Activated T-cell treated with anti-CD3 and anti-CD28 coated beads, Interleukin-2, amount 50 U/mL, for 4 hours (primary cell): ENCODE measurements at regions not wholly inside any gene's neighbourhood (a gene's known extent, or its start where the extent isn't known, plus 50 kb on each side); places are given as distances from the start of the nearest gene placed in this dataset.
A peak's percentile ranks its signal among the peaks of the same experiment; 100 is the strongest.

ENCODE experiments used
- ATAC-seq, 2 donors: fragments of 200-7000 bp; cut with Tn5 transposase; one replicate each; pipeline ENCODE4 v1.10.0; 2021
- DNase-seq: peaks from one replicate; pipeline ENCODE4 v3.0.0-alpha.2; 2020
- H3K27me3 Mint-ChIP-seq: one replicate; pipeline ENCODE4 v1.8.0; 2021; ENCODE audit warnings: low read depth, mixed read lengths
- H3K36me3 Mint-ChIP-seq: one replicate; pipeline ENCODE4 v1.8.0; 2022; ENCODE audit warnings: mixed read lengths; ENCODE audit not compliant: insufficient read depth
- H3K4me1 Mint-ChIP-seq: one replicate; pipeline ENCODE4 v1.8.0; 2021; ENCODE audit warnings: low read depth, mixed read lengths
- H3K4me3 Mint-ChIP-seq: one replicate; pipeline ENCODE4 v1.8.0; 2021; ENCODE audit warnings: mild to moderate bottlenecking, moderate library complexity, mixed read lengths
- H3K9me3 Mint-ChIP-seq: one replicate; pipeline ENCODE4 v1.8.0; 2021; ENCODE audit warnings: mixed read lengths

- ATAC-seq (no peak), DNase-seq (no peak)
- Mint-ChIP-seq H3K9me3 (no peaks in the 10 kb centered on the region), H3K4me1 (no peaks in the 10 kb centered on the region), H3K27me3 (peaks cover 4% of the 10 kb centered on the region), H3K36me3 (no peaks in the 10 kb centered on the region), H3K4me3 (no peak overlapping the region)
Observed at GRCh38 chr7:35581605-35582210, 113.2 kb downstream of the HERPUD2 start.

DNA sequence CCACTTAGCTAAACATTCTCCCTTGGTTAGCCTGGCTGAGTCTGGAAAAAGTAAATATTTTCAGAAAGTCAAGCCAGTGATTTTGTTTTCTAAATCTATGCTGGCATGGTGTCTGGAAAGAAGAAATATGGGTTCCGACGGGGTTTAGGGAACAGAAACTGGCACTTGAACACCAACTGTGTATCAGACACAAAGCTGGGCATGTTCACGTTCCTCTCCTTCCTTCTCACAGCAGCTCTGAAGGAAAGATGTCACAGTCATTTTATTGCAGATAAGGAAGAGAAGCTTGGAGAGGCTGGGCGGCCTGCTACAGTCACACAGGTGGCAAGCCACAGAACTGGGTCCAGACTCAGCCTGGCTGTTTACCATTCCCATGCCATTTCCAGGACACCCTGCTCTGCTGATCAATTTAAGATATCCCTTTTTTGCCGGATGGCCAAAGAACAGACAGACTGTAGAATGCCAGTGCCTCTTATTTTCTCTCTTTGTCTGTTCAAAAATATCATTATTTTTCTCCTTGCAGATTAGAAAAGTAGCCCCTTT is 118.8 kb downstream of the HERPUD2 start:
- Mint-ChIP-seq H3K4me3 (no peak overlapping the region), H3K36me3 (no peaks in the 10 kb centered on the region), H3K4me1 (no peaks in the 10 kb centered on the region), H3K27me3 (peaks cover 2% of the 10 kb centered on the region), H3K9me3 (no peaks in the 10 kb centered on the region)
- no peak for ATAC-seq
- DNase-seq, result no peak

DNA sequence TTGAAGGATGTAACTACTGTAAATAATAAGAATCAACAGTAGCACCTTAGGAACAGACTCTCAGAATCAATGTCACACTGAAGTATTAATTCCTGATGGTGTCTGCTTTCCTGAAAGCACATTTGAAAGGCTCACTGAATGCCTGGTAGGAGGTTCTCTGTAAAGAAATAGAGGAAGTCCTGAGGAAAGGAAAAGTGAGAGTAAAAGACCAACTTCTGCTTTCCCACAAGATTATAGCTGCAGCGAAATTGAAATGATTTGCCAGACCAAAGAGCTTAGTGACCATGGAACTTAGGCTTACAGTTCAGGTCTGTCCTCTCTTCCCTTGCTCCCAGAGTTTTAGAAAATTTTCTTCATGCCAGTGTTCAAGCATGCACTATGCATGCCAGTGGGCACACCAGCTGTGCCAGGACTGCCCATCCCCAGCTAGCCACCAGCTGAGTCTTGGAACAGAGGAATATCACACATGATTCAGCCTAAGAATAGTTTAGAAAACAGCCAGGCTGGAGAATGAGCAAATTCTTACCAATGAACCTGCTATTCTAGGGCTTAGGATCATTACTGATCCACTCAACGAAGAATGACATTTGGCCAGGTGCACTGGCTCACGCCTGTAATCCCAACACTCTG is 123.2 kb downstream of the HERPUD2 start:
- Mint-ChIP-seq H3K4me3 (no peak overlapping the region), H3K9me3 (no peaks in the 10 kb centered on the region), H3K27me3 (no peaks in the 10 kb centered on the region), H3K4me1 (no peaks in the 10 kb centered on the region), H3K36me3 (no peaks in the 10 kb centered on the region)
- no peak for DNase-seq
- no peak for ATAC-seq

DNA sequence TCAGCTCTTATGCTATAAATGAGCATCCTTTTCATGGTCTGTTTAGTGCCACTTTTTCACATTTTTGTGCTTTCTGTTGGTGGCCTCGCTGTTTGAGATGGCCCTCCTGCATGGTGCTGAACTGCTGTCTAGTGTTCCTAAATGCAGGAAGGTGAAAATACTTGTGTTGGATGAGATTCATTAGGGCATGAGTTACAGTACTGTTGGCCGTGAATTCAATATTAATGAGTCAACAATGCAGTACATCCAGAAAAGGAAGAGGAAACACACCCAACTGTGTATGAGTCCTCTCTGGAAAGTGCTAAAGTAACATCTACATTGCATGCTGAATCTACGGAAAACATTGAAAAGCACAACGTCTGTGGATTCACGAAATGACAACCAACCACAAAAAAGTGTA is 124.0 kb downstream of the HERPUD2 start:
- Mint-ChIP-seq H3K9me3 (no peaks in the 10 kb centered on the region), H3K4me3 (no peak overlapping the region), H3K27me3 (no peaks in the 10 kb centered on the region), H3K36me3 (no peaks in the 10 kb centered on the region), H3K4me1 (no peaks in the 10 kb centered on the region)
- ATAC-seq (no peak), DNase-seq (no peak)

- Mint-ChIP-seq H3K4me3 (no peak overlapping the region), H3K4me1 (no peaks in the 10 kb centered on the region), H3K27me3 (peaks cover 4% of the 10 kb centered on the region), H3K36me3 (no peaks in the 10 kb centered on the region), H3K9me3 (no peaks in the 10 kb centered on the region)
- no peak for DNase-seq
- ATAC-seq, result no peak
Observed at GRCh38 chr7:35565927-35566326, 129.0 kb downstream of the HERPUD2 start.

- Mint-ChIP-seq H3K4me1 (no peaks in the 10 kb centered on the region), H3K27me3 (peaks cover 9% of the 10 kb centered on the region), H3K36me3 (no peaks in the 10 kb centered on the region), H3K9me3 (no peaks in the 10 kb centered on the region), H3K4me3 (no peak overlapping the region)
- ATAC-seq, result no peak
- no peak for DNase-seq
Observed at GRCh38 chr7:35558841-35559240, 136.1 kb downstream of the HERPUD2 start.

DNA sequence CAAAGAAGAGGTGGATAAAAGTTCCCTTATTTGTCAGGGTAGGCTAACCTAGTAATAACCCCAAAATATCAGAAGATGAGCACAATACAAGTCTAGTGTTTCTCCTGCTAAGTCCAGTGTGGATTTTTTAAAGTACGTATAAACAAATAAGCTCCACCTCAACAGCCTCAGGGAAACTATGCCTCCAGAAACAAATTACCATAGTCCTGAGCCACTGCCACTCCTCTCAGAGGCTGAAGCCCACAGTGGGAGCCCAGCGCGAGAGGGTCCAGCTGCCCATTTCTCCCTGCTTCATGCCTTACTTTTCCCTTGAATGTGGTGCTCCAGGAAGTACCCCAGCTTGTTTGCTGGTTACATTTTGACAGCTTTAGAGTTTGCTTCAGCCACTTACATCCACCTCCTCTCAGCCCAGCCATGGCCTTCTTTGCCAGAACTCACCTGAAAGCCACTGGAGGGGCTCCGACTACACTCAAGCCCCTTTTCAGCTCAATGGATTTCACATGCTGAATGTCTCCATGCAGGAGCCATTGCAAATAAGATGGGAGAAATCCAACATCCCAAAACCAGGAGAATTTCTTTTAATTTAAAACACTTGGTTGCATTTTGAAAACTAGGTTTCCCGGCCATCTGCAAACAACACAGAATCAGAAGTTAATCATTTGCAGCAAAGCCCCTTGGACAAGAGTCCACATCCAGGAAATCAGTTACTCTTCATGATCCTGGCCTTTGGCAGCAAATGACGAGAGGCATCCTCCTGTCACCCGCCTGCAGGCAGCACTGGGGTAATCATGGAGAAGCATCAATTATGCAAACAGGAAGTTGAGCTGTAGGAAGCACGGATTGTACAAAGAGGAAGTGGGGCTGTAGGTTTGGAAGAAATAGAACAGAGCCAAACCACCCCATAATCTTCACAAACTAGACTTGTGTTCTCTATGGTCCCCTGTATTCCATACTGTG is 138.1 kb downstream of the HERPUD2 start:
- Mint-ChIP-seq H3K9me3 (no peaks in the 10 kb centered on the region), H3K4me3 (no peak overlapping the region), H3K36me3 (no peaks in the 10 kb centered on the region), H3K4me1 (no peaks in the 10 kb centered on the region), H3K27me3 (peaks cover 12% of the 10 kb centered on the region)
- ATAC-seq (no peak), DNase-seq (no peak)

DNA sequence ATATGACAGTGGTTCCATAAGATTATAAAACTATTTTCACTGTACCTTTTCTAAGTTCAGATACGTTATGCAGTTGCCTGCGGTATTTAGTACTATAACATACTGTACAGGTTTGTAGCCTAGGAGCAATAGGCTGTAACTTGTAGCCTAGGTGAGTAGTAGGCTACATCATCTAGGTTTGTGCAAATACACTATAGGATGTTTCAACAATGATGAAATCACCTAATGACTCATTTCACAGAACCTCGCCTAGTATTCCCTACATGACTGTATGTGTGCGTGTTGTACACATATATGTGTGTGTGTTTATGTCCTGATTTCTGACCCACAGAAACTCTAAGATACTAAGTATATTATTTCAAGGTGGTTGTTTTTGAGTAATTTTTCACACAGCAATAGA is 139.0 kb downstream of the HERPUD2 start:
- peaks cover 9% of the 10 kb centered on the region for H3K27me3 Mint-ChIP-seq
- no peaks in the 10 kb centered on the region for H3K9me3 Mint-ChIP-seq
- ATAC-seq (peak in 1 of 2 donors; percentile 38), DNase-seq (no peak)
- no peaks in the 10 kb centered on the region for H3K4me1 Mint-ChIP-seq
- no peaks in the 10 kb centered on the region for H3K36me3 Mint-ChIP-seq
- H3K4me3 Mint-ChIP-seq, result no peak overlapping the region

GRCh38 chr7:35555386-35555785 is 139.5 kb downstream of the HERPUD2 start:
- Mint-ChIP-seq H3K36me3 (no peaks in the 10 kb centered on the region), H3K27me3 (peaks cover 9% of the 10 kb centered on the region), H3K4me1 (no peaks in the 10 kb centered on the region), H3K9me3 (no peaks in the 10 kb centered on the region), H3K4me3 (no peak overlapping the region)
- no peak for DNase-seq
- no peak for ATAC-seq

- Mint-ChIP-seq H3K9me3 (no peaks in the 10 kb centered on the region), H3K4me3 (no peak overlapping the region), H3K36me3 (no peaks in the 10 kb centered on the region), H3K27me3 (peaks cover 7% of the 10 kb centered on the region), H3K4me1 (no peaks in the 10 kb centered on the region)
- ATAC-seq, result no peak
- no peak for DNase-seq
Observed at GRCh38 chr7:35553519-35553918, 141.4 kb downstream of the HERPUD2 start.

- peaks cover 4% of the 10 kb centered on the region for H3K27me3 Mint-ChIP-seq
- H3K36me3 Mint-ChIP-seq, result no peaks in the 10 kb centered on the region
- ATAC-seq (no peak), DNase-seq (no peak)
- H3K9me3 Mint-ChIP-seq, result no peaks in the 10 kb centered on the region
- H3K4me1 Mint-ChIP-seq, result no peaks in the 10 kb centered on the region
- no peak overlapping the region for H3K4me3 Mint-ChIP-seq
Observed at GRCh38 chr7:35552691-35553090, 142.2 kb downstream of the HERPUD2 start.

DNA sequence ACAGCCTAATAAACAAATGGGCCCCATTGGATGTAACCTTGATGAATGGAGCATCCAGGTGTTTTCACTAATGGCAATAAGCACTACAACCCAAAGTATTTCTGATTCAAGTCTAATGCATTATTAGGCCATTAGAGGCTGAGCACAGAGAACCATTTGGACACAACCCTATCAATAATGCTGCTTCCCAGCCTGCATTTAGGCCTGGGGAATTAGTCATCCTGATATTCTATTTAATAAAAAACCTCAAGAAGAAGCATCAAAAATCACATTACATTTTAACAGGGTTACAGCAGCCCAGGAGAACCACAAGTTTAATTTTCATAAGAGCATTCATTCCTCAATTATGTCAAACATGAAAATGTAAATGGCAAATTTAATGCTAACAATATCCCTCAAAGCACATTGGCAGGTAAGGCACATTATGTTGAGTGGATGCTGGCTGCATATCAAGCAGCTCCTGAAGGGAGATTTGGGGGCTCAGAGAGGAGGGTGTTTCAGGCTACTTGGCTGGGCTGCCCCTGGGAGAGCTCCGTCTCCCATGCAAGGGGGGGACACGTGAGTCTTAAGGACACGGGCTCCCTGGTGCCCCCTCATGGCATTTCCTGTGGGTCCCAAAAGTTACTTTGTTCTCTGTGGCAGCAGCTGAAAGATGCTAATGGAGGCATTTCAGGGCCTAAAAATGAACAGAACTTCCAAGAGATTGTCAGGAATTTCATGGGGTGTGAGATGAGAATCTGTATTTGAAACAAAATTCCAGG is 143.4 kb downstream of the HERPUD2 start:
- H3K9me3 Mint-ChIP-seq, result no peaks in the 10 kb centered on the region
- H3K4me1 Mint-ChIP-seq, result no peaks in the 10 kb centered on the region
- peaks cover 4% of the 10 kb centered on the region for H3K27me3 Mint-ChIP-seq
- H3K4me3 Mint-ChIP-seq, result no peak overlapping the region
- DNase-seq, result no peak
- no peaks in the 10 kb centered on the region for H3K36me3 Mint-ChIP-seq
- no peak for ATAC-seq

DNA sequence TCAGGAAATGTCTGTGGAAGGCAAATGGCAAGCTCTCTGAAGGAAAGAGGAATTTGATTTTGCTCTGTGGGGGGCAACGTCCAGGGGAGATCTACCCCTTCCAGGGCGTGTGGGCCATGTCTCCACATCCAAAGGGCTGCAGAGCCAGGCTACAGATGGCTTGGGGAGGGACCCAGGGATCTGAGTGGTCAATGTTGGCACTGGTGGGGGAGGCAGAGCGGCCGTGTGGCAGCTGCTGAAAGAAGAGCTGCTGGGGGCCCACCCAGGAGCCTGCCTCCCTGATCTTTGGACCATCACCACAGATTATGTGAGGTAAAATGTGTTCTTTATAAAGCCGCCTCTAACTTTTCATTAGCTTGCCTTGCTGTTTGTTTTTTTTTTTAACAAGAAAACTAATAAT is 144.1 kb downstream of the HERPUD2 start:
- Mint-ChIP-seq H3K9me3 (no peaks in the 10 kb centered on the region), H3K27me3 (peaks cover 4% of the 10 kb centered on the region)

GRCh38 chr7:35549781-35550180 is 145.2 kb downstream of the HERPUD2 start:
- no peak for ATAC-seq

More for the DNA sequence above, 144.1 kb downstream of the HERPUD2 start:
- no peak overlapping the region for H3K4me3 Mint-ChIP-seq
- H3K4me1 Mint-ChIP-seq, result peaks cover 2% of the 10 kb centered on the region
- H3K36me3 Mint-ChIP-seq, result no peaks in the 10 kb centered on the region
- ATAC-seq, result no peak
- no peak for DNase-seq

More at GRCh38 chr7:35549781-35550180, 145.2 kb downstream of the HERPUD2 start:
- H3K9me3 Mint-ChIP-seq, result no peaks in the 10 kb centered on the region
- peaks cover 7% of the 10 kb centered on the region for H3K27me3 Mint-ChIP-seq
- no peak for DNase-seq
- H3K4me3 Mint-ChIP-seq, result no peak overlapping the region
- H3K36me3 Mint-ChIP-seq, result no peaks in the 10 kb centered on the region
- H3K4me1 Mint-ChIP-seq, result peaks cover 2% of the 10 kb centered on the region
